ENCODE measurements at regions not wholly inside any gene's neighbourhood (a gene's known extent, or its start where the extent isn't known, plus 50 kb on each side); places are given as distances from the start of the nearest gene placed in this dataset.

- no peak overlapping the region for H3K4me3 ChIP-seq
- no peaks in the 10 kb centered on the region for H3K9me3 ChIP-seq
- H3K27me3 ChIP-seq, result no peaks in the 10 kb centered on the region
- no peak for DNase-seq
- intact Hi-C loops (cut with DNase I), result no loop called here
- 62 to 72% (median 63%) methylated on average over 2 of the region's 2 CpGs for WGBS, 3 donors
- H3K27ac ChIP-seq, result no peak overlapping the region
- no peaks in the 10 kb centered on the region for H3K4me1 ChIP-seq (ENCODE audit: insufficient read depth)
- TF ChIP-seq POLR2A (IDR thresholded peaks at IDR 0.05), result no peak
- TF ChIP-seq EP300 (IDR thresholded peaks at IDR 0.05), result no peak
- no peak for TF ChIP-seq CTCF (IDR thresholded peaks at IDR 0.05)
- H3K36me3 ChIP-seq, result no peaks in the 10 kb centered on the region
These were observed 160.2 kb downstream of the SH2D4B start for GRCh38 chr10:80697926-80698325.

DNA sequence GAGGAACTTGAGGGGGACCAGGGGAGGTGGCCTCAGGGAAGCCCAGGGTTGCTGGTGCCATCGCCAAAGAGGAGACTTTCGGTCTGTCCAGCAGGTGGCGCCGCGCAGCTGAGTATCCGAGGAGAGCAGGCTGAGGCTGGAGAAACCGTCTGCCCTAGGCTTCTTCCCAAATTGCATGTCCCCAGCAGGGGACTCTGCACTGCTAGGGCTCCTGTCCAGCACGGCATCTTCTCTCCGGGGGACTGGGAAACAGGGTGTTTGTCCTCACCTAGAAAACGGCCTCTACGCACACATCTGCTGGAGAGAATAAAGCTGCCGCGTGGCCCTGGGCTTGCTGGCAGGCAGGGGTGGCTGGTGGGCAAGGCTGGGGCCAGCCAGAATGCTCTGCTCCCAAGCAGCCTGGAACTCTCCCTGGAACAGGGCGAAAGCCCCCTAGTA, 161.9 kb downstream of the SH2D4B start:
- no peak for TF ChIP-seq POLR2A (IDR thresholded peaks at IDR 0.05)
- peak in 2 of 3 donors; percentile 16 to 46 for TF ChIP-seq CTCF (IDR thresholded peaks at IDR 0.05)
- Histone ChIP-seq H3K27ac (no peak overlapping the region), H3K36me3 (no peaks in the 10 kb centered on the region), H3K9me3 (no peaks in the 10 kb centered on the region), H3K27me3 (no peaks in the 10 kb centered on the region), H3K4me1 (ENCODE audit: insufficient read depth) (no peaks in the 10 kb centered on the region), H3K4me3 (no peak overlapping the region)
- intact Hi-C loops (cut with DNase I), result no loop called here
- DNase-seq, result peak; percentile 56 to 79 (median 68)
- WGBS, 3 donors, result 4 to 9% (median 4%) methylated on average over 14 of the region's 14 CpGs

DNA sequence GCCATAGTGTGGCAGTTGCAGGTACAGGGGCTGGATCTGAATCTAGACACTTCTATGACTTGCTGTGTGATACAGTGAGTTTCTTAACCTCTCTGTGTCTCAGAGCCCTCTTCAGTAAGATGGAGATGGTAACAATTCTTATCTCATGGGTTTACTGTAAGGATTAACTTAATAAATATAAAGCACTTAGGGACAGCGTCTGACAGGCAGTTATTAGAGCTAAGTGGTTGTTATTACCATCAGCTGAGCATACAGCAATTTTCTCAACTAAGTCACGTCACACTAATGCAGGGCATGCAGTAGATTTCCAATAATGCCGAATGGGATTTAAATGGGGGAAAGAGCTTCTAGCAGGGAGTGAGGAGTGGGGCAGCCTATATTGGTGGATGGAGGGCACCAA, 162.6 kb downstream of the SH2D4B start:
- intact Hi-C loops (cut with DNase I), result no loop called here
- H3K4me3 ChIP-seq, result no peak overlapping the region
- WGBS, 3 donors, result 81 to 90% (median 82%) methylated on average over 3 of the region's 3 CpGs
- H3K27ac ChIP-seq, result no peak overlapping the region
- no peaks in the 10 kb centered on the region for H3K27me3 ChIP-seq
- no peaks in the 10 kb centered on the region for H3K9me3 ChIP-seq
- no peak for DNase-seq
- TF ChIP-seq EP300 (IDR thresholded peaks at IDR 0.05), result no peak
- TF ChIP-seq CTCF (IDR thresholded peaks at IDR 0.05), result no peak
- TF ChIP-seq POLR2A (IDR thresholded peaks at IDR 0.05), result no peak
- H3K36me3 ChIP-seq, result no peaks in the 10 kb centered on the region
- H3K4me1 ChIP-seq (ENCODE audit: insufficient read depth), result no peaks in the 10 kb centered on the region

DNA sequence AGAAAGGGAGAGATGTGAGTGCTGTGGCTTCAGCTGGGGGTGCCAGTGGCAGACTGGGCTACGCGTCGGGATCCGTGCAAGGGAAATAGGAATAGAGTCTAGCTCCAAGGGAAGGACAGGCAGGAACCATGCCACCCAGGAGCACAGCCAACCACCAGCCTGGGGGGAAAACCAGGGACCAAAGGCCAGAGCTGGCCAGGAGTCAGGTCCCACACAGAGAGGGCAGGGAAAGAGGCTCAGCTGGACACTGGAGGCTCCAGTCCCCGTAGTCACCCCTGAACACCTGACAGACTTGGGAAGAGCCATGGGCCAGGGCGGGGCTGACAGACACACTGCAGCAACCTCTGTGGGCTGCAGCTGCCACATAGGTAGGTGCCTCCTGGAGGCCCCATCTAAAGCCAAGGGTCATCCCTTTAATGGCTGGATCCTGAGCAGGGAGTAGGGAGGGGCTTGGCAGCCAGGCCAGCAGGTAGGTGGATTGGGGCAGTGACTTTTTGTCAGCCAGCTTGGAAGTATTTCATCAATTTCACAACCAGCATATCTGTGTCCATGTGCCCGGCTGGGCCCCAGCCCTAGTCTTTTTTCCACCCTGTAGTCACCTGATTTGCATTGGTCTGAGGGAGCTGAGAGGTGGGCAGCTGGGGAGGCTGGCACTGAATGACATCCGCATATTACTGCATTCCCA, 163.2 kb downstream of the SH2D4B start:
- no peak overlapping the region for H3K4me3 ChIP-seq
- no peak overlapping the region for H3K27ac ChIP-seq
- H3K36me3 ChIP-seq, result no peaks in the 10 kb centered on the region
- intact Hi-C loops (cut with DNase I), result no loop called here
- no peak for TF ChIP-seq EP300 (IDR thresholded peaks at IDR 0.05)
- no peak for TF ChIP-seq POLR2A (IDR thresholded peaks at IDR 0.05)
- TF ChIP-seq CTCF (IDR thresholded peaks at IDR 0.05), result no peak
- H3K27me3 ChIP-seq, result no peaks in the 10 kb centered on the region
- DNase-seq, result no peak
- no peaks in the 10 kb centered on the region for H3K4me1 ChIP-seq (ENCODE audit: insufficient read depth)
- no peaks in the 10 kb centered on the region for H3K9me3 ChIP-seq
- 76 to 87% (median 84%) methylated on average over 8 of the region's 8 CpGs for whole genome bisulfite sequencing, 3 donors
